ENCODE measurements at regions not wholly inside any gene's neighbourhood (a gene's known extent, or its start where the extent isn't known, plus 50 kb on each side); places are given as distances from the start of the nearest gene placed in this dataset.

DNA sequence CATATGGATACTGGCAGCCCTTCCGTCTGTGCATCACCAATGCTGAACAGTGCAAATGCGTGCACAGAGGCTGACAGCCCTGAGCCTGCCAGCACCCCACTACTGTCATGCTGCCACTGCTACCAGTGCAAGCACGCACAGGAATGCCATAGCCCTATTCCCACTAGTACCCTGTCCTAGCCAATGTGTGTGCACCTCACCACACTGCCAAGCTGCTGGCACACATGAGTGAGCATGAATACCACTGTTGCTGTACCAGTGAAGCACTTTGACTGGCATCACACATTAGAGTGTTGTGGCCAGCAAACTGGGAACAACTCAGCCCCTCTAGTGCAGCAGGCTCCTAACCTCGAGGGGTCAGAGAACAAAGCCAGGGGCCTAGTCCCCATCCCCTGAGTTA is 102.9 kb upstream of the PCDH10 start:
- DNase-seq (ENCODE audit: low read depth): no peak

DNA sequence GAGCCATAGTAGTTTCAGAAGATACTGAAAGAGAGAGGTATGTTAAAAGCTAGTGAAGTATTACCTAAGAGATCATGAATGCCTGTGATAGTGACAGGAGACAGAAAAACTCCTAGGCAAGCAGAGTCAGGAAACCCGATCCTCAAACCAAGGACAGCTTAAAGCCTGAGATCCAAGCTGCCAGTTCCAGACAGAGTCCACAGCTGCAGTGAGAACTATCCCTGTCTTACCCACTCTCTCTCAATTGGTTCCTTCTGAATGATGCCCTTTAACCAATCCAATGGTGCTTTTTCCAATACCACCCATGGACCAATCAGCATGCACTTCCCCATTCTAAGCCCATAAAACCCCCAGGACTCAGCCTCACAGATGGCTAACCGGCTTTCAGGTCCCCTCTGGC is 90.4 kb upstream of the PCDH10 start:
- DNase-seq (ENCODE audit: low read depth): no peak

DNA sequence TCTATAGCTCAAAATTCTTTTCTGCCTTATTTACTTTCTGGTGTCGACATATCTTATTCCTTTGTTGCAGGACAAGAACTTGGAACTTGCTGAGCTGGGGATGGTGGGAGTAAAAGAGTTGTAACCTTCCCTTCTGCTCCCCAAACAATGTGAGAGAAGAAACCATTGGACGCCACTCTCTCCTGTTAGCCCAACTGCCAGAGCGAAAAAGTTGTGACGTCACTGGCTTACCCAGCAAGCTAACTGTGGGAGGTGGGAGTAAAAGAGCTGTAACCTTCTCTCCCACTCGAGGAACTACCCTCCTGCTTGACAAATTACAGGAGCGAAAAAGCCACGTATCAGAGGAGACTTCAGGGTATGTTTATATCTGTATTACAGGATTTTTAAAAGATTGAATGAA is 90.0 kb upstream of the PCDH10 start:
- no peak for DNase-seq (ENCODE audit: low read depth)

DNA sequence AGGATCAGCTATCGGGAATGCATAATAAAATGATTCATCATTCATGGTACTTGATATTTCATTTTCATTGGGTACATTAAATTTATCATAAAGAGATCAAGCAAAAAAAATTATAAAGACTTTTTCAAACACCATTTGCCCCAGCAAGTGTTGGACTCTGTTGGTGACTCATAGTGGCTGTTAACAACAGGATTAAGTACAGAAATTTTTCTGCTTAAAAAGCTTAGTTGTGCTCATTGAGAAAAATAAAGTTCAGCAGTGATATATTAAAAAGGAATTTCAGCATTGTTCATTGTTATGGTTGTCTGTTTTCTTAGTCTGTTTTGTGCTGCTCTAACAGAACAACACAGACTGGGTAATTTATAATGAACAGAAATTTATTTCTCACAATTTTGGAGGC is 86.2 kb upstream of the PCDH10 start:
- no peak for DNase-seq (ENCODE audit: low read depth)

DNA sequence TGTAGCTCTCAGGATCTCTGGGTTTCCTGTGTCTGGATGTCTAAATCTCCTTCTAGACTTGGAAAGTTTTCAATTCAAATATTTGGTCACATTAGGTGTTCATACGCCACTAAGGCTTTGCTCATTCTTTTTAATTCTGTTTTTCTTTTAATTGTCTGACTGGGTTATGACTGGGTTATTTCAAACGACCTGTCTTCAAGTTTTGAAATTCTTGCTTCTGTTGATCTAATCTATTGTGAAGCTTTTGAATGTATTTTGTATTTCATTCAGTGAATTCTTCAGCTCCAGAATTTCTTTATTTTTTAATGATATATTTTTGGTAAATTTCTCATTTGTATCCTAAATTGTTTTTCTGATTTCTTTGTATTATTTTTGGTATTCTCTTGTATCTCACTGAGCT is 81.0 kb upstream of the PCDH10 start:
- no peak for DNase-seq (ENCODE audit: low read depth)

GRCh38 chr4:133081246-133081645 is 67.8 kb upstream of the PCDH10 start:
- no peak for DNase-seq (ENCODE audit: low read depth)

- DNase-seq (ENCODE audit: low read depth): no peak
These were observed 64.7 kb upstream of the PCDH10 start for GRCh38 chr4:133084421-133084820.

GRCh38 chr4:133095591-133095990 is 53.5 kb upstream of the PCDH10 start:
- DNase-seq (ENCODE audit: low read depth): no peak

DNA sequence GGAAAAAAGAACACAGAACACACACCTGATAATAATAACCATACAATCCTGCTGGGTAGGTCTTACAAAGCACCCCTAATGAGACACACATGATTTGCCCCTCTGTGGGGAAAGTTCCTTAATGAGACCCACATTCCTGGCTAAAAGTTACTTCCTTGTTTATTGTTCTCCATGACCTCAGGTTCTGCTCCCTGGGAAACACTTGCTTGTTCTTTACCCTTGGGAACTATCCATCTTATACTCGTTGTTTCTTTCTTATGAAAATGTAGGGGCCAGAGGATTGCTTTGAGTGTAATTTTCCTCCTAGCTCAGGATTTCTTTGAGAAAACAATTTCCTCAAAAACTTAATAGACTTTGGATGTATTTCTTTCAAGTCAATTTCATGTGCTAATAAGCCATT is 52.1 kb upstream of the PCDH10 start:
- no peak for DNase-seq (ENCODE audit: low read depth)

All from activated gamma-delta T cell treated with anti-CD3 and anti-CD28 coated beads, Interleukin-2, amount 50 U/mL, for 16 hours (primary cell).